ENCODE measurements at regions not wholly inside any gene's neighbourhood (a gene's known extent, or its start where the extent isn't known, plus 50 kb on each side); places are given as distances from the start of the nearest gene placed in this dataset.

GRCh38 chr9:80873861-80874260 is 815.5 kb downstream of the TLE1 start:
- no peak for TF ChIP-seq EZH2phosphoT487 (IDR thresholded peaks at IDR 0.05; ENCODE audit: borderline replicate concordance, low read length)
- TF ChIP-seq CTCF (IDR thresholded peaks at IDR 0.05; ENCODE audit: low read depth, low read length, poor library complexity, severe bottlenecking), result no peak
